ENCODE measurements at regions not wholly inside any gene's neighbourhood (a gene's known extent, or its start where the extent isn't known, plus 50 kb on each side); places are given as distances from the start of the nearest gene placed in this dataset.

GRCh38 chr2:237221443-237221842, 135.8 kb downstream of the COPS8 start:
- no peak overlapping the region for H3K4me3 ChIP-seq (ENCODE audit: low read depth, low read length)
- DNase-seq (ENCODE audit: low read depth): no peak
- TF ChIP-seq, protein P1, sequence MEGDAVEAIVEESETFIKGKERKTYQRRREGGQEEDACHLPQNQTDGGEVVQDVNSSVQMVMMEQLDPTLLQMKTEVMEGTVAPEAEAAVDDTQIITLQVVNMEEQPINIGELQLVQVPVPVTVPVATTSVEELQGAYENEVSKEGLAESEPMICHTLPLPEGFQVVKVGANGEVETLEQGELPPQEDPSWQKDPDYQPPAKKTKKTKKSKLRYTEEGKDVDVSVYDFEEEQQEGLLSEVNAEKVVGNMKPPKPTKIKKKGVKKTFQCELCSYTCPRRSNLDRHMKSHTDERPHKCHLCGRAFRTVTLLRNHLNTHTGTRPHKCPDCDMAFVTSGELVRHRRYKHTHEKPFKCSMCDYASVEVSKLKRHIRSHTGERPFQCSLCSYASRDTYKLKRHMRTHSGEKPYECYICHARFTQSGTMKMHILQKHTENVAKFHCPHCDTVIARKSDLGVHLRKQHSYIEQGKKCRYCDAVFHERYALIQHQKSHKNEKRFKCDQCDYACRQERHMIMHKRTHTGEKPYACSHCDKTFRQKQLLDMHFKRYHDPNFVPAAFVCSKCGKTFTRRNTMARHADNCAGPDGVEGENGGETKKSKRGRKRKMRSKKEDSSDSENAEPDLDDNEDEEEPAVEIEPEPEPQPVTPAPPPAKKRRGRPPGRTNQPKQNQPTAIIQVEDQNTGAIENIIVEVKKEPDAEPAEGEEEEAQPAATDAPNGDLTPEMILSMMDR (IDR thresholded peaks at IDR 0.05; ENCODE audit: control insufficient read depth, extremely low read depth, insufficient read depth): no peak

- H3K4me3 ChIP-seq (ENCODE audit: low read depth, low read length): no peak overlapping the region
- TF ChIP-seq, protein P1 (IDR thresholded peaks at IDR 0.05; ENCODE audit: control insufficient read depth, extremely low read depth, insufficient read depth): no peak
- DNase-seq (ENCODE audit: low read depth): no peak
Observed at GRCh38 chr2:237222178-237222577, 136.5 kb downstream of the COPS8 start.

DNA sequence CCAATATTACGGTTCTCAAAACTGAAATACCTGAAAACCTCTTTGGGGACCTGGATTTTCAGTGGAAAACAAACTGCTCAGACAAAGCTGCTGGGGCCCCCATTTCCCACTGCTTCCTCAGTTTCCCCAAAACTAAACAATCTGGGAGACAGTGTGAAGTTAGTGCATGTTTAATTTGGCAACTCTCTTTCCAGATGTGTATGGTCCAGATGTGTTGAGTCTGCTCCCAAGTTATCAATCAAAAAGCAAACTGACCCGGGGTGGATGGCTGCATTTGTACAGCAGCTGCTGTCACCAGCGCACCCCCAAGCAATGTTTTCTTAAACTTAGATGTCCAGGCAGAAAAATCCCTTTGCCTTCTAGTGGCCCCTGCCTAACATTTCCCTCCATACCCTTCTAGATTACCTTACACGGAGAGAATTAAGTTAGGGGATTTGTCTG, 136.9 kb downstream of the COPS8 start:
- TF ChIP-seq, protein P1 (IDR thresholded peaks at IDR 0.05; ENCODE audit: control insufficient read depth, extremely low read depth, insufficient read depth): no peak
- H3K4me3 ChIP-seq (ENCODE audit: low read depth, low read length): no peak overlapping the region
- DNase-seq (ENCODE audit: low read depth): no peak

DNA sequence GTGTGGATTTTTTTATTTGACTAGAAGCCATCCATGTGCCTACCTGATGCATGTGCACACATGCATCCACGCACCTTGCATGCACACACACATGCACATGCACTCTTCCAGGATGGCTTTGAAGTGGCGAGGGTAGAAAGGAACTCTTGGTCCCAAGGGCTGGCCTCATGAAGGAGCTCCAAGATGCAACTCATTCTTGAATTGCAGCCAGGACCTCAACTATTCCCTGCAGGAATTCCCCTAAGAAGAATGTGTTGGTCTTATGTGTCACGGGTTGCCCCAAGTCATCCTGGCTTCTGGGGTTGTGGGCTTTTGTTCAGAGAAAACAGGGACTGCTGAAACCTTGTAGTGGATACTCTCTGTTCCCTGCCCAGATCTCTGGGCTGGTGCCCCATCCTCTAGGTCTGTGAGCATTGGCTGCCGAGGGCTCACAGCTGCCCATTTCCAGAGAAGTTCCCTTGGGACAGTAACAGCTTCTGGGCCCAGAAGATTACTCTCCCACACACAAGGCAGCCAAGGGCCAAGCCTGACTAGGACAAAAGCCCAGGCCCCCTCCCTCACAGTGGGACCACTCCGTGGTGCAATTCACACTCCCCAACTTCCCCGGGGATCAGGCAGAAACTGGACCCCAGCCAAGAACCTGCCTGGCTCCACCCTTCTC, 137.6 kb downstream of the COPS8 start:
- TF ChIP-seq, protein P1 (IDR thresholded peaks at IDR 0.05; ENCODE audit: control insufficient read depth, extremely low read depth, insufficient read depth): no peak
- DNase-seq (ENCODE audit: low read depth): no peak
- no peak overlapping the region for H3K4me3 ChIP-seq (ENCODE audit: low read depth, low read length)

- no peak for DNase-seq (ENCODE audit: low read depth)
- TF ChIP-seq, protein P1 (IDR thresholded peaks at IDR 0.05; ENCODE audit: control insufficient read depth, extremely low read depth, insufficient read depth): no peak
- H3K4me3 ChIP-seq (ENCODE audit: low read depth, low read length): no peak overlapping the region
Observed at GRCh38 chr2:237227190-237227589, 141.5 kb downstream of the COPS8 start.

- TF ChIP-seq, protein P1 (IDR thresholded peaks at IDR 0.05; ENCODE audit: control insufficient read depth, extremely low read depth, insufficient read depth): no peak
- DNase-seq (ENCODE audit: low read depth): no peak
- H3K4me3 ChIP-seq (ENCODE audit: low read depth, low read length): no peak overlapping the region
Observed at GRCh38 chr2:237227592-237228280, 142.0 kb downstream of the COPS8 start.
